Left ventricle myocardium inferior (tissue), 1 donor: ENCODE measurements at regions not wholly inside any gene's neighbourhood (a gene's known extent, or its start where the extent isn't known, plus 50 kb on each side); places are given as distances from the start of the nearest gene placed in this dataset.

Experiments used
- DNase-seq: peaks from one replicate; pipeline ENCODE4 v3.0.0-alpha.2; 2020
- H3K27ac ChIP-seq: fragments of 200-600 bp; replicated peaks from 2 replicates; pipeline ENCODE4 v1.8.0; 2021
- H3K27me3 ChIP-seq: fragments of 200-600 bp; 2 replicates; pipeline ENCODE4 v1.8.0; 2021; ENCODE audit warnings: low read depth
- H3K36me3 ChIP-seq: fragments of 200-600 bp; 2 replicates; pipeline ENCODE4 v1.8.0; 2021
- H3K4me1 ChIP-seq: fragments of 200-600 bp; 2 replicates; pipeline ENCODE4 v1.8.0; 2021
- H3K4me3 ChIP-seq: fragments of 200-600 bp; 2 replicates; pipeline ENCODE4 v1.8.0; 2021; ENCODE audit warnings: mild to moderate bottlenecking, moderate library complexity
- H3K9me3 ChIP-seq: fragments of 200-600 bp; replicated peaks from 2 replicates; pipeline ENCODE4 v1.8.0; 2021
- CTCF ChIP-seq: fragments of 200-600 bp; IDR thresholded peaks from 2 replicates; pipeline ENCODE4 v1.8.0; 2021; ENCODE audit warnings: antibody characterized with exemption, mild to moderate bottlenecking, borderline replicate concordance
- intact Hi-C: fragments of 100-400 bp; cut with micrococcal nuclease; formaldehyde crosslinking; loops from one replicate; pipeline ENCODE4 v1.11.0; 2022
- donor health status: DM: no; HTN: yes; CAD: no; lungs with severe emphysema.

GRCh38 chr10:64598600-64598999 is 1077.4 kb downstream of the REEP3 start:
- TF ChIP-seq CTCF, result no peak
- no peak for DNase-seq

GRCh38 chr10:64601298-64601697 is 1080.1 kb downstream of the REEP3 start:
- DNase-seq, result no peak
- TF ChIP-seq CTCF, result no peak
- intact Hi-C loops, result no loop called here

More at GRCh38 chr10:64598600-64598999, 1077.4 kb downstream of the REEP3 start:
- no peaks in the 10 kb centered on the region for H3K36me3 ChIP-seq
- H3K27me3 ChIP-seq, result no peaks in the 10 kb centered on the region
- H3K9me3 ChIP-seq, result no peaks in the 10 kb centered on the region
- intact Hi-C loops, result no loop called here
- H3K27ac ChIP-seq, result no peak overlapping the region
- no peak overlapping the region for H3K4me3 ChIP-seq
- no peaks in the 10 kb centered on the region for H3K4me1 ChIP-seq

GRCh38 chr10:64617085-64617484 is 1095.9 kb downstream of the REEP3 start:
- Histone ChIP-seq H3K4me3 (no peak overlapping the region), H3K27ac (no peak overlapping the region), H3K9me3 (no peaks in the 10 kb centered on the region), H3K4me1 (no peaks in the 10 kb centered on the region), H3K27me3 (no peaks in the 10 kb centered on the region), H3K36me3 (no peaks in the 10 kb centered on the region)
- no peak for TF ChIP-seq CTCF
- no peak for DNase-seq
- intact Hi-C loops, result no loop called here

More at GRCh38 chr10:64601298-64601697, 1080.1 kb downstream of the REEP3 start:
- H3K27ac ChIP-seq, result no peak overlapping the region
- H3K4me1 ChIP-seq, result no peaks in the 10 kb centered on the region
- no peaks in the 10 kb centered on the region for H3K9me3 ChIP-seq
- no peaks in the 10 kb centered on the region for H3K36me3 ChIP-seq
- H3K27me3 ChIP-seq, result no peaks in the 10 kb centered on the region
- H3K4me3 ChIP-seq, result no peak overlapping the region

GRCh38 chr10:64619102-64619501 is 1097.9 kb downstream of the REEP3 start:
- no peaks in the 10 kb centered on the region for H3K36me3 ChIP-seq
- H3K4me1 ChIP-seq, result no peaks in the 10 kb centered on the region
- no peak overlapping the region for H3K27ac ChIP-seq
- H3K4me3 ChIP-seq, result no peak overlapping the region
- DNase-seq, result no peak
- no peaks in the 10 kb centered on the region for H3K9me3 ChIP-seq
- no peaks in the 10 kb centered on the region for H3K27me3 ChIP-seq
- TF ChIP-seq CTCF, result no peak
- intact Hi-C loops, result no loop called here

DNA sequence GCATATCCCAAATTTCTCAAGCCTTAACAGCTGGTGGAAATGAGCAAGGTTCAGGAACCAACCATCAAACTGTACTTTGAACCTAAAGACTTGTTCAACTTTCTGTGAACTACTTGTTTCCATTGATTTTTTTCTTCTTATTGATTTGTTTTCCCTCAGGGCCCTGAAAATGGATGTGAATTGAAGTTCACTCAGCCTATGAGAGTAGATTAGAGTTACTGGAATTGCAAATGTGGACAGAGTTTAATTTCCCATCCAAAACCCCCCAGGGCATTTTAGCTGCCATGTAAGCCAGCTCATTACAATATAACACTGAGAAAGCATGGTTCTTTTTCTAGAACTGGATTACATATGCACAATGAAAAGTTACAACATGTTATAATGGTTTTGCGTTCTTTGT is 1105.7 kb downstream of the REEP3 start:
- Histone ChIP-seq H3K4me1 (no peaks in the 10 kb centered on the region), H3K27ac (no peak overlapping the region), H3K36me3 (no peaks in the 10 kb centered on the region), H3K4me3 (no peak overlapping the region), H3K27me3 (no peaks in the 10 kb centered on the region), H3K9me3 (no peaks in the 10 kb centered on the region)
- intact Hi-C loops, result no loop called here
- no peak for DNase-seq
- no peak for TF ChIP-seq CTCF

DNA sequence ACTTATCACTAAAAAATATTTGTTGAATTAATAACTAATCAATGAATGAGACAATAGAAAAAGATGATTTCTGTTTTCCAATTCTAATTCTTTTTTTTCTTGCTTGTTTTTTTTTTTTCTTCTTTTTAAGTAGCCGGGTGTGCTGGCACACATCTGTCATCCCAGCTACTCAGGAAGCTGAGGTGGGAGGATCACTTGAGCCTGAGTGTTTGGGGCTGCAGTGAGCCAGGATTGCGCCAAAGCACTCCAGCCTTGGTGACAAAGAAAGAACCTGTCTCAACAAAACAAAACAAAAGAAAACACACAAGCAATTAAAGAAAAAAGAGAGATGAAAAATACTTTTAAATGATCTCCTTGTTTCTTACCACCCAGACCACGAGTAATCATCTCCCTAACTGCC is 1109.3 kb downstream of the REEP3 start:
- Histone ChIP-seq H3K36me3 (no peaks in the 10 kb centered on the region), H3K9me3 (no peaks in the 10 kb centered on the region), H3K27me3 (no peaks in the 10 kb centered on the region), H3K4me1 (no peaks in the 10 kb centered on the region), H3K4me3 (no peak overlapping the region), H3K27ac (no peak overlapping the region)
- no peak for DNase-seq
- TF ChIP-seq CTCF, result no peak
- intact Hi-C loops, result no loop called here
